Umbilical cord (tissue), 1 donor: ENCODE measurements at regions not wholly inside any gene's neighbourhood (a gene's known extent, or its start where the extent isn't known, plus 50 kb on each side); places are given as distances from the start of the nearest gene placed in this dataset.
A peak's percentile ranks its signal among the peaks of the same experiment; 100 is the strongest.
"Not testable (repeated sequence)": the region's sequence is repeated elsewhere in the genome, so short reads cannot be mapped to it uniquely, and the experiment has no call there.

Source experiments
- DNase-seq: peaks from one replicate; pipeline ENCODE4 v3.0.0-alpha.2; 2015; ENCODE audit warnings: low spot score

DNA sequence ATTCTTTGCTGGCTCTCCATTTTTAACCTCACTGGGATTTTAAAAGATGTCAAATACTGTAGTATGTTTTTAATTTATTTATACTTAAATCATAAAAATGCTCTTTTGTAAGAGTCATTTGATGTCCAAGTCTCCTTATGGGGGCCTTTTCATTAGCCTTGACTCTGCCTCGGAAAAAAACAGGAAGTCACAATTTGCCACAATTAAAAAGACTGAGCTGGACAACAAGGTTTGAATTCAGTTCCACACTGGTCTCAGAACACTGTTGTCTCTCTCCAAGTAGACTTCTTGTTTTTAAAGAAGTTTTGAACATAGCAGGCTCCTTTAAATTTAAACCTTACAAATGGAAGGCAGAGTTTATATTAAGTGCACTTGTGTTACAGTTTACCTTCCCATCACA is 444.2 kb downstream of the ACTL7B start:
- no peak for DNase-seq

DNA sequence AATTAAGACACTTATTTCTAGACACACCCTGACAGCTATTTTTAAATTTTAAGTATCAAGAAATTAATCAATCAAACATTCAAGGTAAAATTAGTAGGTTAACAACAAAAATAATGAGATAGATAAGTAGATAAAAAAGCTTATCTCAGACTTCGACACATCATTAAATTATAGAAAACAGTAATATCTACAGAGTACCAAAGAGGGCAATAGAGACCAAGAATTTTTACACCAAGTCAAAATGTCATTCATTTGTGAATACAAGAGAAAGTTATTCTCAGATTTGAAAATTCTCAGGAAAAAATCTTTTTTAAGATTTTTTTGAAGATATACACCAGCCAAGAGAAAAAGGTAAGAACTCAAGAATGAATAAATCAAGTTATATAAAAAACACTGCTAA is 445.6 kb downstream of the ACTL7B start:
- no peak for DNase-seq

DNA sequence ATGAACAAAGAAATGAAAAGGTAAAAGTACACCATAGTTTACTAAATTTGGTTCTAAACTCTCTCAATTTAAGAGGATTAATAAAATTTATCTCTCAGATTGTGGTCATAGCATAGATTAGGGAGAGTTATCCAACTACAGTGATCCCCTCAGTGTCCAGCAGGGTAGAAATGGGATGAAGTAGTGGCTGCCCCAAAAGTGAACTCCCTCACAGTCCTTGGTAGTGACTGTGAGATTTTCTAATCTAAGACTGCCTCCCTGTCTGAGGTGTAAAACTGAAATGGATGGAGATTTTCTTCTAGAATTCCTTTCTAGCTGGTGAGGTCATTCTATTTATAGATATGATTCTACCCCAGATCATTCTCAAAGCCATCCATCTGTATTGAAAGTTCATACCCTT is 455.5 kb downstream of the ACTL7B start:
- no peak for DNase-seq

DNA sequence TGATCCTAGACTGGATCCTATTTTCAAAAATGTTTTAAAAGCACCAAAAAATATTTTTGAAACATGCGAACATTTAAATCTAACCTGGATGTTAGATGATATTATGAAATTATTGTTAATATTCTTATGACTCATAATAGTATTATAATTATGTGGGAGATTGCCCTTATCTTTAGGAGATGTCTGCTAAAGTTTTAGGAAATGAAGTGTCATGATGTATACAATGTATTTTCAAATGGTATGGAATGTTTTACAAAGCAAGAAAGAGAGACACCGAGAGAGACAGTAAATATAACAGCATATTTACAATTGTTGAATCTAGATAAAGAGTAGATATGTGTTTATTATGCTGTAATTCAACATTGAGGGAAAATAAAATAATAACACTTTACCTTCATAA is 455.9 kb downstream of the ACTL7B start:
- no peak for DNase-seq

DNA sequence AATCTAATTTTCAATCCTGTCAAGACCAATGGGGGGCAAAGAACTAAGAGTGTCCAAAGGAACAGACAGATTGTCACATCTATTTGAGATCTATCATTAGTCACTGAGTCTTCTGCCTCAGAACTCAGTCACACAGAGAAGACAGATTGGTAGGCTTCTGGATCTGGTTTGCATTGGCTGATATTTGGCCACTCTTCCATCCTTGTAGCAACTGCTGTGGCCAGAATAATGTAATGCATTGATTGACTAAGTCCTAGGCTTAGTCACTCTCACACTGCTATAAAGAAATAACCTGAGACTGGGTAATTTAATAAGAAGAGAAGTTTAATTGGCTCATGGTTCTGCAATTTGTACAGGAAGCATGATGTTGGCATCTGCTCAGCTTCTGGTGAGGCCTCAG is 458.5 kb downstream of the ACTL7B start:
- no peak for DNase-seq

DNA sequence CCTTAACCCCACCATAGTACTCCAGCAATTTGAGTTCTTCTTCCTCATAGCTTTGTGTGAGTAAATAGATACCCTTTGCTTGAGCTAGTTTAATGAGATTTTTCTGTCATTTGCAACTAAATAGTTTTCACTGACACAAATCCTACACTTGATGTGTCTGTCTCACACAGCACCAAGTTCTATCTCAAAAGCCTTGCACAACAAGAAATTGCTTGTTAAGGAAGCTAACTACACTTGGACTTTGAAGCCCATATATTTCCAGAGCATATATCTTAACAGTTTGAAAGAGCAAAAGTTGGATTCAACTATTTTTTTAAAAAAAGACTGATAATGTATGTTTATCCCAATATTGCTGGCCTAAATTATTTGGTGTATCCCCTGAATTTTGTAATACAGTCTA is 459.2 kb downstream of the ACTL7B start:
- no peak for DNase-seq

DNA sequence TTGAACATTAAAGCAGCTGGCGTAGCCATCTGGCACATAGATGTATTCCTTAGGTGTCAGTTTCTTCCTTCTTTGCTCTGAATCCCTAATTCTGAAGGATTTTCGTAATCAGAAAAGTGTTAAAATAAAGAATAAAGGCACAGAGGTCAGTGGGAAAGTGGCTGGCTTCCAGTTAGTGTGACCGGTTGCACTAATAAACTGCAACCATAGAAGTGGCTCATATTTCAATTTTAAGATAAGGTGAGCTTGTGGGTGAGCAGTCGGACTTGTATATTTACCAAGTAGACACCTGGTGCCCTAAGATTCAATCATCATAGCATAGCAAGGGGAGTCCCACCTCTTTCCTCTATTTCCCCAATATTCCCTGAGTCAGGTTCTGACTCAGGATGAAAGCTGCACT is 459.6 kb downstream of the ACTL7B start:
- no peak for DNase-seq

DNA sequence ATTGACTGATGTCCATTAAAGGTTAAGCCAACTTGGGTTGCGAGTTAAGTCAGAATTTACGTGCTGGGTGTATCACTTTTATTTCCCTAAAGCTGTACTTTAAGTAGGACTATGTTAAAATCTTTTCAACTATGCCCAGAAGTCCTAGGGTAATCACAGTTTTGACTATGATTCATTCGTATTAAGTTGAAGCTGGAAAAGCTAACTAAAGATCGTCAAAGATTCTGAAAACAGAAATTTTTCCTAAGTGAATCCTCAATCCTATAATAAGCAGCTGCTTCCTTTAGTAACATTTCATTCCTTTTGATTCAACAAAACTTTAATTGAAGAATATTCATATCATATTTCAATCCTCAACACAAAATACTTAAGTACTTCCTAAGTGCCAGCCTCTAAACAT is 460.4 kb downstream of the ACTL7B start:
- DNase-seq = peak; percentile 91

DNA sequence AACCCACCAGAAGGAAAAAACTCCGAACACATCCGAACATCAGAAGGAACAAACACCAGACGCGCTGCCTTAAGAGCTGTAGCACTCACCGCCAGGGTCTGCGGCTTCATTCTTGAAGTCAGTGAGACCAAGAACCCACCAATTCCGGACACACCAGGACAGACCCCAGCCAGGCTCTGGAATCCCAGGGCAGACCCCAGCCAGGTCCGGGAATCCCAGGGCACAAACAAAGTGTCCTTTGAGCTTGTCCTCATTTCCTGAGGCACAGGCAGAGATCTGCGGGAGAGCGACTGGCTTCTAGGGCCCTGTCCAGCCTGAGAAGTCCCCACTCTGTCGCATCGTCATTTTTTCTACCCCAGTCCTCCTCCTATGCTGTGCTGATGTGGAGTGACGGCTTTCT is 461.1 kb downstream of the ACTL7B start:
- no peak for DNase-seq

DNA sequence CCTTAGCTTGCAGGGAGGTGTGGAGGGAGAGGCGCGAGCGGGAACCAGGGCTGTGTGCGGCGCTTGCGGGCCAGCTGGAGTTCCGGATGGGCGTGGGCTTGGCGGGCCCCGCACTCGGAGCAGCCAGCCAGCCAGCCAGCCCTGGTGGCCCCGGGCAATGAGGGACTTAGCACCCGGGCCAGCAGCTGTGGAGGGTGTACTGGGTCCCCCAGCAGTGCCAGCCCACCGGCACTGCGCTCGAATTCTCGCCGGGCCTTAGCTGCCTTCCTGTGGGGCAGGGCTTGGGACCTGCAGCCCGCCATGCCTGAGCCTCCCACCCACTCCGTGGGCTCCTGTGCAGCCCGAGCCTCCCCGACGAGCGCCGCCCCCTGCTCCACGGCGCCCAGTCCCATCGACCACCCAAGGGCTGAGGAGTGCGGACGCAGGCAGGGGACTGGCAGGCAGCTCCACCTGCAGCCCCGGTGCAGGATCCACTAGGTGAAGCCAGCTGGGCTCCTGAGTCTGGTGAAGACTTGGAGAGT is 462.2 kb downstream of the ACTL7B start:
- not testable (repeated sequence) for DNase-seq

DNA sequence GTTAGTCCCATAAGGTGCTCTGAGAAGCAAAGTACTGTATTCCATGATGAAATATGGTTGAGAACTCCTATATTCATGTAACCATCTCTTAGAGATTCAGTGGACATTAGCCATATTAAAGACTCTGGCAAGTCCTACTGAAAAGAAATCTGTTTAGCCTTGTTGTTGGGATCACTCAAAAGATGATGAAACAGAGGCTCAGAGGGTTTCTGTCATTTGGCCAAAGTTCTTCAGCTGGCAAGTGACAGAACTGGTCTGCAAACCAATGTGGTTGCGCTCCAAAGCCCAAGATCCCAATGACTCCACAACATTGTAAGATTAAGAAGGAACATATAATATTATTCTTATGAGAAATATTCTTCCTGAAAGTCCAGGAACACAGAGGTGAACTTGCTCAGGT is 462.9 kb downstream of the ACTL7B start:
- no peak for DNase-seq

DNA sequence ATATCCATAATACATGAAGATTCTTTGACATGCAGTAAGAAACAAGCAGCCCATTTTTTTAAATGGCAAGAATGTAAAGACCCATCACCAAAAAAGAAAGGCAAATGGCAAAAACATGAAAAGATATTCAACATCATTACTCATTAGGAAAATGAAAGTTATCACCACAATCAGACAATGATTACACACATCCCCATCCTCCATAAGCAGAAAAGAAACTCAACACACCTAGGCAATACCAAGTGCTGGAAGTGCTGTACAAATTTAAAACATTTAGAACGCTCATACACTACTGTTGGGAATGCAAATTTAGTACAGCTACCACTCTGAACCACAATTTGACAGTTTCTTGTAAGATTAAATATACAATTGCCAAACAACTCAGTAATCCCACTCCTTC is 466.7 kb downstream of the ACTL7B start:
- no peak for DNase-seq

DNA sequence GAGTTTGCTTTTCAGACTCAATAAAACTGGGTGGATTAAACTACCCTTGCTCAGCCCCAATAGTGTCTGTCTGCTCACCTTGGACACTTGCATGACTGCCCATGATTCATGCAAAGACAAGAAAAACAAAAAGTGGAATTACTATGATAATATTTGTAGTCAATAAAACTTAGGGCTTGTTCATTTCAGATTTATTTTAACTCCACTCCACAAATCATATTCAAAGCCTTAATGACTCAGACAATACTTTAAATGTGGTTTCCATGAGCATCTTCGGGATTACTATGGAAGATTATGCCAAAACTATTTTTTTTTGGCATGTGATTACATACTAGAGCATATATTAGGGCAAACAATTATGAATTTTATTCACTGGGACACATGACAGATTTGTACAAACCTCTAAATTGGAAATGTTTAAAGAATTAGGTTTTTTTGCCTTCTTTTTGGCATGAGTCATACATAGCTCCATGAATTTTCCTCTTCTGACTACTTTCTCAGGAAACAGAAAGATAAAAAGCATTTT is 468.9 kb downstream of the ACTL7B start:
- DNase-seq = peak; percentile 85

DNA sequence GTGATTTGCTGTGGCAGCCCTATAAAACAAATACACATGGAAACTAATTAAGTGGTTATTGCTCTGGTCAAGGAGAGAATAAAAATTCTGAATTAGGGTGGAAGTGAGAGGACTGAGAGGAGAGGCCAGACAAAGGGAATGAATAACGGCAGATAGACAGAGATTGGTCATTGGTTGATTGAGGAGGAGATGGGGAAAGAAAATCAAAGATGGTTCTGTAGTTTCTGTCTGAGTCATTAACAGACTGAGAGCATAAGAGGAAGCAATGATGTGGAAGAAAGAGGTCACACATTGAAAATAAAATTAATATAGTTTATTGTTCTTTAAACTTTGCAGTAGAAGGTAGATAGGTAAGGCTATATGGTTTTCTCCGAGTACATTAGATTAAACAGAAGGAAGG is 469.8 kb downstream of the ACTL7B start:
- DNase-seq = no peak

DNA sequence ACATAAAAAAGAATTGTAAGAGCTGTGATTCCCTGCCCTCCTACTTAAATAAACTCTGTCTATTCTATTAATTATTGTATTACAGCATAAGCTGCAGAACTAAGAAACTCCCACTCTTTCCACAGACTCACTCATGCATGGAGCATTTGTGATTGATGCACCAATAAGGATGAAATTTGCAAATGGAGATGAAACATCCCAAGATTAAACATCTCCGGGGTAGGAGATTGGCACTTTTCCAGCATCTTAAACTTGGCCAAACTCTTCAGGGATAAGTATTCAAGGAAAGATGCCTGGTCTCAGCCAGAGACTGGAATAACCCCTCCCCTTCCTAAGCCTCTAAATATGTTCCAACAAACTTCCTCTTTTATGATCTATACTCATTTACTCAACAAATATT is 472.0 kb downstream of the ACTL7B start:
- peak; percentile 73 for DNase-seq

DNA sequence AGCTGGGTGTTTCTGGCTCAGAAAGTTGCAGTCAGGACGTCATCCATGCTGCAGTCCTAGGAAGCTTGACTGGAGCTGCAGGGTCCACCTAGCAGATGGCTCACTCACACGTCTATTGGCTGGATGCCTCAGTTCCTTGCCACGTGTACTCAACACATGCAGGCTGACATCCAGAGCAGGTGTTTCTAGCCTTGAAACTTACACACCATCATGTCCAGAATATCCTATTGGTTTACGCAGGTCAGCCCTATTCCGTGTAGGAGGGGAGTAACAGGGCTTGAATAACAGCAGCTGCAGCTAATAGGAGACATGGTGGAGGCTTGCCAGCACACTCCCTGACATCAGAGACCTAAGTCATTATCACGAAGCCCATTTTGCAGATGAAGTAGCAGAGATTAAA is 473.5 kb downstream of the ACTL7B start:
- no peak for DNase-seq

DNA sequence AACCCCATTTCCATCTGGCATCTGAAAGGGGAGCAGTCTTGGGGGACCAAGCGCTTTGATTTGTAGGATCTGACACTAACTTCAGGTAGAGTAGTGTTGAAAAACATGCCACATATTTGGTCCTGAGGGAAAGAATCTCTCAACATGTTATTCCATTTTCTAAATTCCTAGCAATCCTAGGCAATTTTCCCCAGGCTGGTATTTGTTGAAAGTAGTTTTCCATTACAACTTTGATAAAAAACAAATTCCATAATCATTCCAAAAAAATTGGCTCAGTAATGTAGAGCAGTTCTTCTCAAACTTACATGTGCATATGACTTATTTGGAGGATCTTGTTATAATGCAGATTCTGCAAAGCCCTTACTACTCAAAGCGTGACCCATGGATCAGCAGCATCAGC is 477.9 kb downstream of the ACTL7B start:
- DNase-seq = no peak

DNA sequence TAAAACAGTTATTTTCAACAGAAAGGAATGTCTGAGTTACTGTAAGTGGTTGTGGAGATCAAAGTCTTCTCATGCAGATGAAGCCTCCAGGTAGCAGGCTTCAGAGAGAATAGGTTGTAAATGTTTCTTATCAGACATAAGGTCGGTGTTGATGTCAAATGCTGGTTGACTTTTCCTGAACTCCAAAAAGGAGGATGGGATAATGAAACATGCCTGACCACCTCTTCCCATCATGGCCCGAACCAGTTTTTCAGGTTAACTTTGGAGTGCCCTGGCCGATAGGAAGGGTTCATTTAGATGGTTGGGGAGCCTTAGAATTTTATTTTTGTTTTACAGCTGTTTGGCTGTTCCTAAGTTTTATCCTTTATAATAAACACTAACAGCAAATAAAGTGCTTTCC is 478.4 kb downstream of the ACTL7B start:
- DNase-seq = no peak

DNA sequence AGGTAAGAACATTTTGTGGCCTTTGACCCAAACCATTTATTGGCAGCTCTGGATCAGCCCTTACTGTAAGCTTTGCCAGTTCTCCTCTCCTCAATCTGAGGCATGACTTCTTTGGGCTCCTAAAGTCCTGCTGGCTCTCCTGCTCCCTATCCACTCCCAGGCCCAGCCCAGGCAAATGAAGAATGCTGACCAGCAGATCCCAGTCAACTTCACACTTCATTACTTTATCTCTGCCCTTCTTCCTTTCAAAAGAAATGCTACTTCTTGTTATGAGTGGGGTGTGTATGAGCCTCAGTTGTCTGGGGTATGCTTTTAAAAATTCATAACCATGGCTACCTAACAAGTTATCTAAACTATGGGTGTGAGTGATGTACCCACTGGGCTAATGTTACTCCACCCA is 479.6 kb downstream of the ACTL7B start:
- no peak for DNase-seq

DNA sequence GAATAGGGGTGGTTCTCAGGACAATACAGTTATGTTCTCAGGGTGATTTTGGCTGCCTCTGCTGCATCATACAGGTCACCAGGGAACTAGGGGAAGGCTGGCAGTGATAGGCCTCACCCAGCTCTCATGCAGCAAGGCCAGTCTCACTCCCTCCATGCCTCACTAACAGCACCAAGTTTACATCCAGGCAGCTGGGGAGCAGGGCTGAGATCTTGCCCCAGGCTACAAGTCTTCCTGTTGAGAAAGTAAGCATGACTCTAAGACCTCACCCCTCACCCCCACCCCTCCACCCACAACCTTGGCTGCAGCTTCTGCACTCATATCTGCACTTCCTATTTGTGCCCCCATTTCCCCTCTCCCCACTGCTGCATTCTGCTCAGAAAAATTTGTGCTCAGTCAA is 481.2 kb downstream of the ACTL7B start:
- DNase-seq = no peak

DNA sequence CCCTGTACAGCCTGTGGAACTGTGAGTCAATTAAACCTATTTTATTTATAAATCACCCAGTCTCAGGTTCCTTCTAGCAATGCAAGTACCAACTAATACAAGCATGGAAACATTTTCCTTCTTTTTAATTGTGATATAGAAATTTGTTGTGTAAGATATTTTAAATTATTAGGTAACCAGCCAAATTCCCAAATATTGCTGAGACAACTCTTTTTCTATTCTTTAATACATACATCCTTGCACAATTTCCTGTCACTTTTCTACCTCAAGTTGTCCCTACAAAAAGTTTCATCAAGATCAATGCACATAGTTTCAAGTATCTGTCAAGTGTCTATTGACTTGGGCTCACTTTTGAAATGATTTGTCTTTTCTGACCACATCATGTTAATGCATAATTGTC is 488.6 kb downstream of the ACTL7B start:
- DNase-seq = no peak

DNA sequence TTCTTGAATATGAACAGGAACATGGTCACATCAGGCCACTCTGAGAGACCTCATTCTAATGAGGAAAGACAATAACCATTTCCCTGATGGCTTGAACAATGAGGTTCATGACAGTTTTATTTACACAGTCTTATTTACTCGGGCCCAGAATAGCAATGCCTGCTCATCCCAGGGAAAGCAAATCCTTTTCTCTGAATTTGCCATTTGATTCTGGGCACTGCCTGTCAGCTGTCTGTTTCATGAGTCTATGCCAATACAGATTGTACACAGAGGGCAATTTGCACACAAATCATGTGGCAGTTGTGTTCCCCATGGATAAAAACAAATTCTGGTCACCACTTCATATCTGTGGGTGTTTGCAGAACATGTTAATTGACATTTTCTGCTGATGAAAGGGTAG is 492.5 kb downstream of the ACTL7B start:
- no peak for DNase-seq

DNA sequence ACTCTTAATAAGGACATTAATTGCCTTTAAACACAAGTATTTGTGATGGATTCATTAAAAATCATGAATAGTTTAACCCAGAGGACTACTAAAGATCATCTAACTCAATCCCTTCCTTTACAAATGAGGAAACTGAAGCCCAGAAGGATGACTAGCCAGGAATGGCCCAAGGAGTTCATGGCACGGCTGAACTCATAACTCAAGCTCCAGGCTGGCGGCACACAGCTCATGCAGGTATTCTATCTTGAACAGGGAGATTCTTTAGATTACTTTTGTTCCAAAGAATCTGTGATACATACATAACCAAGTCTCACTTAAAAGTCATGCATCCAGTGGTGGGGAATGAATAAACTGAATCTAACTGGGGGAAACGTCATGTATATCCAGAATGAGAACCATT is 495.5 kb downstream of the ACTL7B start:
- DNase-seq = no peak

DNA sequence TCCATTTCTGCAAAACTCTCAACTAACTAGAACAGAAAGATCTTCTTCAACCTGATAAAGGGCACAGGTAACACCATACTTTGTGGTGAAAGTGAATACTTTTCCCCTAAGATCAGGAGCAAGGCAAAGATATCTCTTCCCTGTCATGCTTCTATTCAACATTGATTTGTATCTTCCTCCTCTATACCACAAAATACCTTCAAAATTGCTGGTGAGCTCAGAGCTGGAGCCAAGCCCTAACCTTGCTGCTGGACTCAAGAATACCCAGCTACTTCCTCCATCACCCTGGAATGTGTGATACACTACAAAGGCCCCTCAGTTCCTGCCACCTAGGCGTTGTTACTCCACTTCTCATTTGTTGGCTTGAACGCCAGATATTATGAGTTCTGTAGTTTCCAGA is 499.0 kb downstream of the ACTL7B start:
- DNase-seq = no peak

DNA sequence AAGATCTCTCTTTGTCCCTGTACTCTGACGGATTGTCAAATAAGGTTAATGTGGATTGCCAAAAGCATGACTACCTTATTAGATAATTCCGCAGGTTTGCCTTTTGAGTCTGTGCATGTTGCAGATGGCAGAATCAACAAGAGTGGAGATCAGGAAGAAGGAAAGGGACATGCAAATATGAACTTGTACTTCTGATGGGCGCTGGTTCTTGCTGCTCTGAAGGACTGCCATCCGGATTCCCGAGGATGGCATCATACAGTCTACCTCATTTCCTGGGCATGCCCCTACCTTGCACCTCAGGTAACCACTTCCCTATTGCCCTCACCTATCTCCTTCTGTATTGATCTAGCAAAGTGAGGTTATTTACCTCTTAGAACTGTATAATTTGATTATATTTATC is 504.2 kb downstream of the ACTL7B start:
- DNase-seq = no peak
